Urinary bladder (tissue), 3 donors: ENCODE measurements at regions not wholly inside any gene's neighbourhood (a gene's known extent, or its start where the extent isn't known, plus 50 kb on each side); places are given as distances from the start of the nearest gene placed in this dataset.
A peak's percentile ranks its signal among the peaks of the same experiment; 100 is the strongest.

Experiments used
- DNase-seq: peaks from one replicate; pipeline ENCODE4 v3.0.0-alpha.2; 2015; ENCODE audit errors: extremely low spot score
- H3K27ac ChIP-seq: one replicate; pipeline ENCODE4 v1.5.1; 2013; ENCODE audit warnings: low read depth, mild to moderate bottlenecking, moderate library complexity
- H3K36me3 ChIP-seq: one replicate; pipeline ENCODE4 v1.6.1; 2013; ENCODE audit warnings: mild to moderate bottlenecking, moderate library complexity; ENCODE audit not compliant: insufficient read depth
- H3K4me1 ChIP-seq: one replicate; pipeline ENCODE4 v1.6.1; 2013; ENCODE audit warnings: mild to moderate bottlenecking, moderate library complexity; ENCODE audit not compliant: insufficient read depth
- H3K4me3 ChIP-seq: one replicate; pipeline ENCODE4 v1.5.1; 2013; ENCODE audit warnings: low read depth, low read length
- WGBS: extraction: QIAGEN DNeasy Blood & Tissue Kit; methylation state at CpG from one replicate; pipeline ENCODE4 v1.1.7; 2013; 5-methylcytosine and 5-hydroxymethylcytosine counted together
- donor health status: healthy with polysubstance abuse.
- donor health status: healthy.

GRCh38 chr2:185306119-185306518 is 432.5 kb upstream of the FSIP2 start:
- Histone ChIP-seq H3K4me3 (no peak overlapping the region), H3K27ac (no peak overlapping the region), H3K4me1 (no peaks in the 10 kb centered on the region), H3K36me3 (no peaks in the 10 kb centered on the region)
- 97% methylated on average over 1 of the region's 1 CpG for WGBS
- DNase-seq = no peak

GRCh38 chr2:185316383-185316782 is 422.2 kb upstream of the FSIP2 start:
- H3K4me3 ChIP-seq = no peak overlapping the region
- DNase-seq = no peak
- H3K36me3 ChIP-seq = no peaks in the 10 kb centered on the region
- WGBS = 45% methylated on average over 2 of the region's 2 CpGs
- H3K4me1 ChIP-seq = no peaks in the 10 kb centered on the region
- no peak overlapping the region for H3K27ac ChIP-seq

GRCh38 chr2:185318271-185318724 is 420.3 kb upstream of the FSIP2 start:
- 44% methylated on average over 2 of the region's 2 CpGs for WGBS
- no peaks in the 10 kb centered on the region for H3K36me3 ChIP-seq
- DNase-seq = no peak

GRCh38 chr2:185335879-185336278 is 402.7 kb upstream of the FSIP2 start:
- Histone ChIP-seq H3K4me1 (no peaks in the 10 kb centered on the region), H3K4me3 (no peak overlapping the region), H3K36me3 (no peaks in the 10 kb centered on the region), H3K27ac (no peak overlapping the region)
- 76% methylated on average over 3 of the region's 3 CpGs for WGBS
- DNase-seq = no peak

More at GRCh38 chr2:185318271-185318724, 420.3 kb upstream of the FSIP2 start:
- Histone ChIP-seq H3K4me3 (no peak overlapping the region), H3K4me1 (no peaks in the 10 kb centered on the region), H3K27ac (no peak overlapping the region)

- H3K27ac ChIP-seq = no peak overlapping the region
- H3K4me1 ChIP-seq = no peaks in the 10 kb centered on the region
- WGBS = 81% methylated on average over 1 of the region's 1 CpG
- no peak overlapping the region for H3K4me3 ChIP-seq
- H3K36me3 ChIP-seq = no peaks in the 10 kb centered on the region
- no peak for DNase-seq
These were observed 401.6 kb upstream of the FSIP2 start for GRCh38 chr2:185337033-185337432.

GRCh38 chr2:185338104-185338503 is 400.5 kb upstream of the FSIP2 start:
- Histone ChIP-seq H3K4me3 (no peak overlapping the region), H3K4me1 (no peaks in the 10 kb centered on the region), H3K36me3 (no peaks in the 10 kb centered on the region), H3K27ac (no peak overlapping the region)
- WGBS = 96% methylated on average over 2 of the region's 2 CpGs
- DNase-seq = no peak

- Histone ChIP-seq H3K27ac (no peak overlapping the region), H3K4me1 (no peaks in the 10 kb centered on the region), H3K36me3 (no peaks in the 10 kb centered on the region), H3K4me3 (no peak overlapping the region)
- DNase-seq = no peak
- WGBS = 85% methylated on average over 2 of the region's 2 CpGs
These were observed 391.2 kb upstream of the FSIP2 start for GRCh38 chr2:185347445-185347844.

GRCh38 chr2:185360776-185361175 is 377.8 kb upstream of the FSIP2 start:
- no peaks in the 10 kb centered on the region for H3K4me1 ChIP-seq
- H3K4me3 ChIP-seq = no peak overlapping the region
- no peak for DNase-seq
- no peak overlapping the region for H3K27ac ChIP-seq
- H3K36me3 ChIP-seq = no peaks in the 10 kb centered on the region
- 88% methylated on average over 3 of the region's 3 CpGs for WGBS

GRCh38 chr2:185372188-185372587 is 366.4 kb upstream of the FSIP2 start:
- no peak for DNase-seq
- no peaks in the 10 kb centered on the region for H3K4me1 ChIP-seq
- H3K4me3 ChIP-seq = no peak overlapping the region
- 73% methylated on average over 3 of the region's 3 CpGs for WGBS
- H3K36me3 ChIP-seq = no peaks in the 10 kb centered on the region
- H3K27ac ChIP-seq = no peak overlapping the region

GRCh38 chr2:185373229-185373628 is 365.4 kb upstream of the FSIP2 start:
- H3K27ac ChIP-seq = no peak overlapping the region
- H3K4me1 ChIP-seq = no peaks in the 10 kb centered on the region
- H3K4me3 ChIP-seq = no peak overlapping the region
- no peaks in the 10 kb centered on the region for H3K36me3 ChIP-seq
- DNase-seq = no peak
- WGBS = 92% methylated on average over 2 of the region's 2 CpGs

- no peak for DNase-seq
- no peak overlapping the region for H3K4me3 ChIP-seq
- no peaks in the 10 kb centered on the region for H3K36me3 ChIP-seq
- 70% methylated on average over 2 of the region's 2 CpGs for WGBS
- no peaks in the 10 kb centered on the region for H3K4me1 ChIP-seq
- no peak overlapping the region for H3K27ac ChIP-seq
These were observed 363.7 kb upstream of the FSIP2 start for GRCh38 chr2:185374878-185375277.

- DNase-seq = no peak
- 86% methylated on average over 3 of the region's 3 CpGs for WGBS
- H3K27ac ChIP-seq = no peak overlapping the region
- no peaks in the 10 kb centered on the region for H3K36me3 ChIP-seq
- no peak overlapping the region for H3K4me3 ChIP-seq
- H3K4me1 ChIP-seq = no peaks in the 10 kb centered on the region
These were observed 362.9 kb upstream of the FSIP2 start for GRCh38 chr2:185375731-185376130.

- no peak overlapping the region for H3K27ac ChIP-seq
- 39% methylated on average over 1 of the region's 1 CpG for WGBS
- no peak overlapping the region for H3K4me3 ChIP-seq
- H3K36me3 ChIP-seq = no peaks in the 10 kb centered on the region
- no peaks in the 10 kb centered on the region for H3K4me1 ChIP-seq
- no peak for DNase-seq
These were observed 357.0 kb upstream of the FSIP2 start for GRCh38 chr2:185381631-185382030.

GRCh38 chr2:185384822-185385560 is 353.6 kb upstream of the FSIP2 start:
- H3K4me1 ChIP-seq = no peaks in the 10 kb centered on the region
- no peak overlapping the region for H3K4me3 ChIP-seq
- H3K36me3 ChIP-seq = no peaks in the 10 kb centered on the region
- no peak overlapping the region for H3K27ac ChIP-seq
- peak; percentile 47 for DNase-seq
- 32% methylated on average over 2 of the region's 2 CpGs for WGBS
